Left lobe of liver (tissue), 2 donors: ENCODE measurements at regions not wholly inside any gene's neighbourhood (a gene's known extent, or its start where the extent isn't known, plus 50 kb on each side); places are given as distances from the start of the nearest gene placed in this dataset.
"Not testable (repeated sequence)": the region's sequence is repeated elsewhere in the genome, so short reads cannot be mapped to it uniquely, and the experiment has no call there.

ENCODE experiments used
- ATAC-seq: fragments of 200-7000 bp; cut with Tn5 transposase; one replicate; pipeline ENCODE4 v1.9.1; 2020; ENCODE audit warnings: mild to moderate bottlenecking, moderate library complexity
- DNase-seq: peaks from one replicate; pipeline ENCODE4 v3.0.0-alpha.2; 2020; ENCODE audit warnings: low spot score
- donor health status: DM: no; HTN: no; CAD: no; lungs with moderate emphysema.
- donor health status: DM: no; HTN: yes; CAD: no.

- not testable (repeated sequence) for ATAC-seq, DNase-seq
Measured at GRCh38 chr5:103966295-103966694, 403.7 kb upstream of the NUDT12 start.

DNA sequence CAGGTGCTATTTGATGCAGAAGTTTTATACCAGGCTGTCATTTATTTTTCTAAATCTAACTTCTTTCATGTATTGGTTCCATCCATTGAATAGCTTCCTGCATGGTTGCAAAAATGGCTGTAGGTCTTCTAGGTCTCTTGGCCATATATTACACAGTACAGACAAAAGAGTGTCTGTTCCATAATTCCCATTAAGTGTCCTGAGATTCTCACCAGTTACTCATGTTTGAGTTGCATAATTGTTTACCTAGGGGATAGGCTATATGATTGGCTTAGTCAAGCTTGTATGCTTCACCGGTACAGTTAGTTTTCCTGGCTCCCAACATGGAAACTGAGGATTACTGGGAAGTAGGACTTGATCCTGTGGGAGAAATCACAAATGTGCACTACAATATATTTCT is 399.4 kb upstream of the NUDT12 start:
- DNase-seq (no peak), ATAC-seq (no peak)

- DNase-seq (no peak), ATAC-seq (no peak)
Measured at GRCh38 chr5:103953601-103954382, 391.2 kb upstream of the NUDT12 start.

- no peak for DNase-seq
- ATAC-seq: no peak
Measured at GRCh38 chr5:103951776-103952175, 389.2 kb upstream of the NUDT12 start.

DNA sequence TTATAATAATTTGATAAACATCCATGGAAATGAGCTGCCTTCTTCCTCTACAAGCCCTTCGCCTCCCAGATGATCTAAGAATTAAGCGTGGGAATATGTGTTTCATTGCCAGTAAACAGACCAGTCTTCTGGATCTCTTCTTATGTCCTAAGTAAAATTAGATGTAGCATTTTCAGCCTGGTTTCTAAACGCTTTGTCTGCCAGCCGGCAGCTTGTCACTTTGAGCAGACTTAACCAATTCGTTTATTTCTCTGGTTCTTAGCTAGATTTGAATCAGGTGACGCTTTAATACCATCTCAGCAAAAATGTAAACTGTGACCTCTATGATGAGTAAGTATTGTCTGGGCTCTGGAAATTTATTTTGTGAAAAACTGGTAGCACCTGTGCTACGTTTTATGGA is 380.6 kb upstream of the NUDT12 start:
- no peak for DNase-seq
- ATAC-seq: no peak

DNA sequence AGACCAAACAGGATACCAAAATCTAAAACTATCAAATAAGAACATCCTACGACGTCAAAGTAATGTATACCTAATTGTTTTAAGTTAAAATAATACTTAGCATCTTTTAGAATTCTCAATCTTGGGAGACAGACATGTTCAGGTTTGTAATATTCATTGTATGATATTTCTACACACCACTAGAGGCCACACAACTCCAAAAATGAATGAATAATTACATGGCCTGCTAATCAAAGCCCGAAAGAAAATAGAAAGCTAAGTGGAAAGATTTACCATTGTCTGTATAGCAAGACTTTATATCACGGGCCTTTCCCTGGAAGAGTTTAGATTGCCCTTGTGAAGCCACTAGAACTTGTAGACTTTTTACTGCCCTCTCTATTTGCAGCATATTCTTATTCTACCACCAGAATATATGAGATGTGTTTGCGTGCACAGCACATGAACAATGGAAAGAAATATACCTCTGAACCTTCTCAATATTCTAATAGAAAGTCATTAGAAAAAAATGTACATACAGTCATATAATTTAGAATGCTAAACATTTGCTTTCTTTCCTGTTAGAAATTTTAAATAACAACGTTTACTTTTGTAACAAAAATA is 380.1 kb upstream of the NUDT12 start:
- DNase-seq (no peak), ATAC-seq (no peak)

DNA sequence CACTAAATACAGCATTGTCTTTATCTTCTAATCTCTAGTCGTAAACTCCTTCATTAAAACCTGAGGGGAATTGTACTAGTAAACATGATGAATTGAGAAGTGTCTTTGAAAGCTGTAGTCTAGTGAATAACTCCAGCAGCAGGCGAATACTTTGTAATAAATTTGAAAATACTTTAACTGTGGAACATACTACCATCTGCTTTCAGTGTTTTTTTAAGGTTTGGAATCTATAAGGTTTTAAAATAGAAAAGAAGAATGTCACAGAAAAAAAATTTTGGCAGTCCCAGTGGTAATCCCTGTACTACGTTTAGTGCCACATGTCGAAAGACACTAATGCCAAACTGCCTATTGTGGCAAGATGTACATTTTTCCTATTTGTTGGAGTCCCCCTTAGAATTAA is 379.0 kb upstream of the NUDT12 start:
- ATAC-seq (no peak), DNase-seq (no peak)

DNA sequence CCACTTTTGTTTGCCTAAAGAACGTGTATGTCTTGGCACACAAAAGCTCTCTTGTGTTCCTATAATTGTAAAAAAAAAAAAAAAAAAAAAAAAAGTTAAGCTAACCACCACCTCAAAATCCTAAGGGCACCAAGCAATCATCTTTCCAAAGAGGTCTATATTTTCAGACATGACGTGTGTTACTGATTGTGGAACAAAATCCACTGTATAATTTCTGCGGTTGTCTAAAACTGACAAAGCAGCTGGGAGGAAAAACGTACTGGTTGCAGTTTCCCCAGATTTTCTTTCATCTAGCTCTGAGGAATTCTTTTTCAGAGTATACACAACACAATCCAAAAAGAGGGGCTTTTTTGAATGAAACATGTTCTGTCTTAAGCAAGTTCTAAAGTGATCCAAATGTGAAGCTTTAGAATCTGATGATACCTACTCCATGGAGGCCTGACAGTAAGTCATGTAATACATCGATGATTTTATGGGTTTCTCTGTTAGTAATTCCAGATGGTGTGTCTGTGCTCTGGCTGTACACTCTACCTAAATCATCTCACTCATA is 375.6 kb upstream of the NUDT12 start:
- no peak for ATAC-seq
- DNase-seq: no peak

GRCh38 chr5:103929338-103930013 is 366.9 kb upstream of the NUDT12 start:
- no peak for ATAC-seq

GRCh38 chr5:103927739-103928138 is 365.1 kb upstream of the NUDT12 start:
- DNase-seq (no peak), ATAC-seq (no peak)

More at GRCh38 chr5:103929338-103930013, 366.9 kb upstream of the NUDT12 start:
- DNase-seq: no peak

GRCh38 chr5:103923616-103924168 is 361.1 kb upstream of the NUDT12 start:
- no peak for ATAC-seq
- no peak for DNase-seq

- DNase-seq: no peak
Measured at GRCh38 chr5:103919506-103919905, 356.9 kb upstream of the NUDT12 start.

DNA sequence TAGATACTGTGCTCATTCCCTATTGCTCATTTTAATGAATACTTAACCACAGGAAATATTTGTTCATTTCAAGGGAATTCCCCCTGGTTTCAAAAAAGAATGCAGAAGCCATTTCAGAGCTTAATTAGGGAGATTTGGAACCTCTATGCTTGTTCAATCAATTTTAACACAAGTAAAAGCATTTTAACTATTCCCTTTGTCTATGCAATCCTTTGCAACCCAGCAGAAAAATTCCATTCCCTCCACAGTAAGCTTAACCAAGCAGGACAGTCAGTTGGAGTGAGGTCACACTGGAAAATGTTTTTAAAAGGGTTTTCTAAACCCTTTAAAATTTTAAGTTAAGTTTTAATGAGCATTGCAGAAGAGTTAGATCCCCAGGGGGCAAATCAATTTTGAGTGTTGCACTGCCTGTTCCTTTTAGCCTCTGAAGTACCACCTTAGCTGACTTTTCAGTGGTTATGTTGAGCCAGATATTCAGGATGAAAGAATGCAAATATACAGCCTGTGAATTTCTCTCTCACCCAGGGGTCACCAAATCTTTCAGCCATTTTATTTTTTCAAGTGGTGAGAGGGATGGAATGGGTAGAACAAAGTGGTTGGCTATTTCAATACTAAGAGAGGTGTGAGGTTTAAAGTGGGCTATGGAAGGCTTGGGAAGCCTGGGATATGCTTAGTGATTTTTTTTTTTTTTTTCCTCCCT is 356.2 kb upstream of the NUDT12 start:
- ATAC-seq (no peak), DNase-seq (no peak)

More at GRCh38 chr5:103919506-103919905, 356.9 kb upstream of the NUDT12 start:
- ATAC-seq: no peak

DNA sequence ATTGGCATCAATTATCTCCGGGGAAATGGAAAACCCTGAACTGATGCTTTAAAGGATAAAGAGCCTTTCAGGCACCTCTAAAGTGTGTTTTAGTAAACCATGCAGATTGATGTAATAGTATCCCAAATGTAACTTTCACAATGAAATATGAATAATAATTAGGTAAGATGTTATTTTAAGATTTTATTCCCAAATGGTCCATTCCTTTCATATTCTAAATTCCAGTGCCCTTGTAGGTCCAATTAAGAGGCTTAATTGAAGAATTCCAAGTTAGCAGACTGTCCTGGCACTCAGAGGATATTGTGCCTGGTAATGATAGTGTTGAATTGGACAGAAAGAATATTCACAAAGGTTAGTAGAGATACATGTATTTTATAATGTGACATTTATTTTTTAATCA is 352.5 kb upstream of the NUDT12 start:
- ATAC-seq (no peak), DNase-seq (no peak)

DNA sequence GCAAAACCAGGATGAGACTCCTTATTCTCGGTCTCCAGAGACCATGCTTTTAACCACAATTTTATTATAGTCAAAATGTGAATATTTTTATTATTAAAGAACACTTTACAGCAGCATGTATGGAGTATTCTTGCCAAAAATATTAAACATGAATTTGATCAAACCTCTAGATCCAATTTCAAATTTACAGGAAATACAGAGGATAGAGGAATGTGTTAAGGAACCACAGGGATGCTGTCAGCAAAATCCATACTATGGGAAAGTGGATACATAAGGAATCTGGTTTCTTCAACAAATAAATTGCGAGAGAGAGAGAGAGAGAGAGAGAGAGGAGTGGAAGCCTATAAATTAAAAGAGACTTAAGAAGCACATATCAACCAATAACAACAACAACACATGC is 348.2 kb upstream of the NUDT12 start:
- DNase-seq (no peak), ATAC-seq (no peak)

DNA sequence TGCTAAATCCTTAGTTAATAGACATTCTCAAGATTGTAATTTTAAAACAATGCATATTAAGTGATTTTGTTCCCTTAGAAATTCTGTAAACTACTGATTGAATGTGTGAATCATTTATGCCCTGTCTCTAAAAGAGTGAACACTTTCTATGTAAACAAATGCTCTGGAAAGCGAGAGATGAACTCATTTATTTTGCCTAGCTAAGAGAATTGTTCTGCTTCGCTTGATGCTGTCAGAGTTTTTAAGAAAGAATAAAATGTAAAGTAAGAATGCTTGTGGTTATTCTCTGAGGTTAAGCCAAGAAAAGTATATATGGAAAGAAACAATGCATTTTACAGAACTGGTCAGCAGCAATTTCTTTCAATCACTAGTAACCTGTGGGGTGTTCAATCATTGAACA is 347.4 kb upstream of the NUDT12 start:
- no peak for DNase-seq
- no peak for ATAC-seq

DNA sequence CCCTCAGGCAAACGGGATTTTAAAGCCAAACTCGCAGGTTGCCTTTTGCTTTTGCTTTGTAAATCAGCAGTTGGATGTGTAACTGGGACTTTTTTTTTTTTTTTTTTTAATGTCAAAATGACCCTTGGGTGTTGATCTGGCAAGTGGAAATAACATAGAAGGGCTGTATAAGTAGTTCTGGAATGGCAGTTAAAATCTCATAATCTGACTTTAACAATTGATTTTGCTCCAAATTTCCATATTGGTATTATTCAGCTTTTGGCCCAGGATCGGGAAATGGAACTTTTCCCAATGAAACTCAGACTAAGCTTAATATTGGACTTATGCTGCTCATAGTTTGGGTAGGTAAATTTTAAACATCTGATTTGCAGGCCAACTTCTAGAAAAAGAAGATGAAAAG is 346.8 kb upstream of the NUDT12 start:
- no peak for DNase-seq
- ATAC-seq: no peak

DNA sequence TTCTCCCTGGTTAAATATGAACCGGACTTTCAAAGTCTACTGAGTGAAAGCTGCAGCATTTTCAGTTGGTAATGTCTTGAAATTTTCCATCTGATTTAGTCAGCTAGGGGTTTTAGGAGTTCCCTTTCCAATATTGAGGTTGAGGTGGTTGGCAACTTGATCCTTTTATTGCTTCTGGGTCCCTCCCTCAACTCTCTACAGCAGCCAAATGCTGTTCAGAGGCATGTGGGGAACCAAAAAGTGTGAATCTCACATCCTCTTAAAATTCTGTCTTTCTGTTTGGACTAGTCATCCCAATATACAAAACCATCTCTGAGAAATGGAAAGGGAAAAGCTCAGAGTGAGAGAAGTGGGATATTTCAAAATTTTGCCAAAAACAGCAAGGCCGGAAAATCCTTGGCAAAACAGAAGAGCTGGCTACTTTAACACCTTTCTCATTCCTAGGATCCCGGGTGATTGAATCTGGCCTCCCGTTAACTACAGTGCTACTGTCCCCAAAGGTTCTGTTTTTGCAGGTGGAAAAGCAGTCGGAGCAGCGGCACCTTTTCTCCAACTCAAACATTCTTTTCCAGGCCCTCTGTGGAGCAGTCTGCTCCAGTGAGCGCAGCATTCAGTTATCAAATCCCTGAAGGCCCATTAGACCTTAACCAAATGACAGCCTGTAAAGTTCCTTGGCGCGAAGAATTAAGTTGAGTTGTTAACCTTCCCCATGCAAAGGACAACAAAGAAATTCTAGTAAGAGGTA is 345.9 kb upstream of the NUDT12 start:
- no peak for DNase-seq
- ATAC-seq: no peak

- DNase-seq (no peak), ATAC-seq (no peak)
Measured at GRCh38 chr5:103907001-103907400, 344.4 kb upstream of the NUDT12 start.

GRCh38 chr5:103904651-103905050 is 342.1 kb upstream of the NUDT12 start:
- no peak for DNase-seq
- no peak for ATAC-seq
